T-cell (primary cell): ENCODE measurements at regions not wholly inside any gene's neighbourhood (a gene's known extent, or its start where the extent isn't known, plus 50 kb on each side); places are given as distances from the start of the nearest gene placed in this dataset.

Experiments
- ATAC-seq, 4 experiments: fragments of 200-7000 bp in 3 of 4; fragments of 150-1000 bp in 1 of 4; cut with Tn5 transposase; replicated peaks in 1 of 4; 1 replicate in 3 of 4; 2 replicates in 1 of 4; pipeline ENCODE4 v1.10.0; 2021; ENCODE audit warnings: moderate library complexity in 3 of 4, mild to moderate bottlenecking in 2 of 4, moderate number of reproducible peaks in 1 of 4
- CTCF ChIA-PET, 2 donors: fragments of 300-600 bp; sonication (Branson Sonifier 250); formaldehyde crosslinking; loops; one replicate each; lab custom pipeline; 2022; ENCODE audit warnings: antibody characterized with exemption in 2 of 2; lab: Charles Lee
- POLR2A ChIA-PET, 2 donors: fragments of 300-600 bp; sonication (Branson Sonifier 250); formaldehyde crosslinking; loops; one replicate each; lab custom pipeline; 2022; ENCODE audit warnings: antibody characterized with exemption in 2 of 2; lab: Charles Lee
- DNase-seq, 35 experiments: peaks; one replicate each; pipeline versions ENCODE4 v3.0.0 to v3.0.0-alpha.2; 2013 to 2023
- H3K27ac ChIP-seq: one replicate; pipeline ENCODE4 v1.5.1; 2013; ENCODE audit warnings: low read length
- H3K27me3 ChIP-seq, 2 experiments: replicated peaks in 1 of 2; 1 replicate in 1 of 2; 2 replicates in 1 of 2; pipeline versions ENCODE4 v1.6.1 to v1.7.0; 2013; ENCODE audit warnings: low read length in 1 of 2, mixed read lengths in 1 of 2; ENCODE audit not compliant: control insufficient read depth in 2 of 2, insufficient read depth in 2 of 2; ENCODE audit errors: extremely low read depth in 1 of 2
- H3K36me3 ChIP-seq, 2 donors: 1 replicate in 1 of 2; 2 replicates in 1 of 2; pipeline versions ENCODE4 v1.6.1 to v1.7.0; 2013; ENCODE audit warnings: low read length in 1 of 2; ENCODE audit not compliant: control insufficient read depth in 2 of 2, insufficient read depth in 1 of 2; ENCODE audit errors: extremely low read depth in 1 of 2
- H3K4me1 ChIP-seq, 2 experiments: 1 replicate in 1 of 2; 2 replicates in 1 of 2; pipeline versions ENCODE4 v1.6.1 to v1.7.0; 2013; ENCODE audit warnings: low read length in 2 of 2, mixed read lengths in 1 of 2; ENCODE audit not compliant: insufficient read depth in 2 of 2, control insufficient read depth in 1 of 2; ENCODE audit errors: extremely low read depth in 1 of 2
- H3K4me3 ChIP-seq, 2 donors: 1 replicate in 1 of 2; 2 replicates in 1 of 2; pipeline versions ENCODE4 v1.5.1 to v1.7.0; 2013; ENCODE audit warnings: mild to moderate bottlenecking in 2 of 2, low read length in 1 of 2, moderate library complexity in 1 of 2; ENCODE audit not compliant: control insufficient read depth in 1 of 2; ENCODE audit errors: extremely low read depth in 1 of 2
- H3K9me3 ChIP-seq: 2 replicates; pipeline ENCODE4 v1.7.0; 2013
- H3K27ac Mint-ChIP-seq, 2 donors: one replicate each; pipeline ENCODE4 v1.8.0; 2020 to 2021; ENCODE audit warnings: mild to moderate bottlenecking in 2 of 2, mixed read lengths in 2 of 2
- H3K27me3 Mint-ChIP-seq, 2 donors: one replicate each; pipeline ENCODE4 v1.8.0; 2021 to 2022; ENCODE audit warnings: mixed read lengths in 2 of 2
- H3K36me3 Mint-ChIP-seq: one replicate; pipeline ENCODE4 v1.8.0; 2021; ENCODE audit warnings: mixed read lengths
- H3K4me1 Mint-ChIP-seq, 3 donors: one replicate each; pipeline ENCODE4 v1.8.0; 2020 to 2022; ENCODE audit warnings: mixed read lengths in 3 of 3, mild to moderate bottlenecking in 1 of 3
- H3K4me3 Mint-ChIP-seq, 3 donors: one replicate each; pipeline ENCODE4 v1.8.0; 2020 to 2022; ENCODE audit warnings: mild to moderate bottlenecking in 3 of 3, mixed read lengths in 3 of 3, moderate library complexity in 3 of 3
- H3K9me3 Mint-ChIP-seq, 3 donors: one replicate each; pipeline ENCODE4 v1.8.0; 2020 to 2022; ENCODE audit warnings: mixed read lengths in 3 of 3
- WGBS: methylation state at CpG from one replicate; pipeline ENCODE4 v1.1.5; 2013; ENCODE audit warnings: missing lambda C conversion rate; ENCODE audit not compliant: insufficient coverage; 5-methylcytosine and 5-hydroxymethylcytosine counted together

GRCh38 chr3:79917561-79917960 is 149.8 kb upstream of the ROBO1 start:
- H3K27me3 ChIP-seq, result no peaks in the 10 kb centered on the region
- H3K27me3 Mint-ChIP-seq, result no peaks in the 10 kb centered on the region
- CTCF ChIA-PET, result no interaction called here
- peaks cover 14 to 21% (median 19%) of the 10 kb centered on the region in 3 donors for H3K9me3 Mint-ChIP-seq
- H3K4me1 Mint-ChIP-seq, result no peaks in the 10 kb centered on the region
- WGBS, result 10% methylated on average over 2 of the region's 2 CpGs
- ATAC-seq, result no peak
- no peaks in the 10 kb centered on the region for H3K36me3 ChIP-seq
- no peaks in the 10 kb centered on the region for H3K4me1 ChIP-seq
- H3K4me3 ChIP-seq, result no peak overlapping the region
- H3K27ac ChIP-seq, result no peak overlapping the region
- H3K27ac Mint-ChIP-seq, result no peak overlapping the region
- H3K36me3 Mint-ChIP-seq, result no peaks in the 10 kb centered on the region
- POLR2A ChIA-PET, result no interaction called here
- no peak overlapping the region for H3K4me3 Mint-ChIP-seq
- H3K9me3 ChIP-seq, result no peaks in the 10 kb centered on the region
- DNase-seq, result no peak

- H3K27me3 Mint-ChIP-seq, result no peaks in the 10 kb centered on the region
- WGBS, result no CpG with 5 or more reads among the region's 2 CpGs
- H3K4me3 Mint-ChIP-seq, result no peak overlapping the region
- Histone ChIP-seq H3K36me3 (no peaks in the 10 kb centered on the region), H3K27me3 (no peaks in the 10 kb centered on the region), H3K27ac (no peak overlapping the region), H3K9me3 (no peaks in the 10 kb centered on the region), H3K4me1 (no peaks in the 10 kb centered on the region), H3K4me3 (no peak overlapping the region)
- no peaks in the 10 kb centered on the region for H3K36me3 Mint-ChIP-seq
- no peak for ATAC-seq
- H3K27ac Mint-ChIP-seq, result no peak overlapping the region
- no peak for DNase-seq
- ChIA-PET CTCF (no interaction called here), POLR2A (no interaction called here)
- H3K4me1 Mint-ChIP-seq, result no peaks in the 10 kb centered on the region
- H3K9me3 Mint-ChIP-seq, result peaks cover 7 to 18% (median 16%) of the 10 kb centered on the region in 3 donors
Measured at GRCh38 chr3:79910337-79910736, 142.5 kb upstream of the ROBO1 start.

- H3K27ac Mint-ChIP-seq, result no peak overlapping the region
- ATAC-seq, result no peak
- H3K27me3 Mint-ChIP-seq, result no peaks in the 10 kb centered on the region
- Histone ChIP-seq H3K4me1 (no peaks in the 10 kb centered on the region), H3K4me3 (no peak overlapping the region), H3K27me3 (no peaks in the 10 kb centered on the region), H3K36me3 (no peaks in the 10 kb centered on the region), H3K9me3 (no peaks in the 10 kb centered on the region), H3K27ac (no peak overlapping the region)
- CTCF ChIA-PET, result no interaction called here
- POLR2A ChIA-PET, result no interaction called here
- H3K4me1 Mint-ChIP-seq, result no peaks in the 10 kb centered on the region
- no CpG with 5 or more reads among the region's 4 CpGs for WGBS
- no peaks in the 10 kb centered on the region for H3K36me3 Mint-ChIP-seq
- no peak for DNase-seq
- H3K9me3 Mint-ChIP-seq, result peaks cover 5 to 14% (median 12%) of the 10 kb centered on the region in 3 donors
- no peak overlapping the region for H3K4me3 Mint-ChIP-seq
Measured at GRCh38 chr3:79906106-79906505, 138.3 kb upstream of the ROBO1 start.

GRCh38 chr3:79902151-79902550 is 134.4 kb upstream of the ROBO1 start:
- Histone ChIP-seq H3K4me1 (no peaks in the 10 kb centered on the region), H3K27me3 (no peaks in the 10 kb centered on the region), H3K36me3 (no peaks in the 10 kb centered on the region), H3K4me3 (no peak overlapping the region), H3K9me3 (no peaks in the 10 kb centered on the region), H3K27ac (no peak overlapping the region)
- DNase-seq (no peak), ATAC-seq (no peak)
- Mint-ChIP-seq H3K27me3 (no peaks in the 10 kb centered on the region), H3K36me3 (no peaks in the 10 kb centered on the region), H3K27ac (no peak overlapping the region), H3K4me1 (no peaks in the 10 kb centered on the region), H3K9me3 (peaks cover 9 to 29% (median 17%) of the 10 kb centered on the region in 3 donors), H3K4me3 (no peak overlapping the region)
- ChIA-PET CTCF (no interaction called here), POLR2A (no interaction called here)
- WGBS, result no CpG with 5 or more reads among the region's 3 CpGs

- Mint-ChIP-seq H3K27ac (no peak overlapping the region), H3K36me3 (no peaks in the 10 kb centered on the region), H3K4me3 (no peak overlapping the region), H3K9me3 (peaks cover 15 to 22% (median 15%) of the 10 kb centered on the region in 3 donors), H3K27me3 (no peaks in the 10 kb centered on the region), H3K4me1 (no peaks in the 10 kb centered on the region)
- Histone ChIP-seq H3K27ac (no peak overlapping the region), H3K4me1 (no peaks in the 10 kb centered on the region), H3K4me3 (no peak overlapping the region), H3K36me3 (no peaks in the 10 kb centered on the region), H3K27me3 (no peaks in the 10 kb centered on the region), H3K9me3 (no peaks in the 10 kb centered on the region)
- WGBS, result no CpG with 5 or more reads among the region's 4 CpGs
- ATAC-seq (no peak), DNase-seq (no peak)
- CTCF ChIA-PET, result no interaction called here
- POLR2A ChIA-PET, result no interaction called here
Measured at GRCh38 chr3:79898907-79899306, 131.1 kb upstream of the ROBO1 start.

- H3K9me3 ChIP-seq, result no peaks in the 10 kb centered on the region
- no peaks in the 10 kb centered on the region for H3K36me3 Mint-ChIP-seq
- H3K36me3 ChIP-seq, result no peaks in the 10 kb centered on the region
- ChIA-PET POLR2A (no interaction called here), CTCF (no interaction called here)
- WGBS, result no CpG with 5 or more reads among the region's 1 CpG
- no peaks in the 10 kb centered on the region for H3K27me3 Mint-ChIP-seq
- no peaks in the 10 kb centered on the region for H3K4me1 ChIP-seq
- no peak overlapping the region for H3K27ac Mint-ChIP-seq
- no peak for DNase-seq
- peaks cover 13 to 17% (median 17%) of the 10 kb centered on the region in 3 donors for H3K9me3 Mint-ChIP-seq
- no peak overlapping the region for H3K4me3 ChIP-seq
- no peak overlapping the region for H3K27ac ChIP-seq
- H3K27me3 ChIP-seq, result no peaks in the 10 kb centered on the region
- no peak overlapping the region for H3K4me3 Mint-ChIP-seq
- H3K4me1 Mint-ChIP-seq, result no peaks in the 10 kb centered on the region
- no peak for ATAC-seq
Measured at GRCh38 chr3:79896086-79896485, 128.3 kb upstream of the ROBO1 start.

GRCh38 chr3:79887213-79887612 is 119.4 kb upstream of the ROBO1 start:
- no CpG with 5 or more reads among the region's 2 CpGs for WGBS
- H3K27ac Mint-ChIP-seq, result no peak overlapping the region
- Histone ChIP-seq H3K27me3 (no peaks in the 10 kb centered on the region), H3K4me1 (no peaks in the 10 kb centered on the region), H3K36me3 (no peaks in the 10 kb centered on the region), H3K4me3 (no peak overlapping the region), H3K9me3 (no peaks in the 10 kb centered on the region), H3K27ac (no peak overlapping the region)
- H3K9me3 Mint-ChIP-seq, result peaks cover 5 to 10% (median 7%) of the 10 kb centered on the region in 3 donors
- CTCF ChIA-PET, result no interaction called here
- H3K4me3 Mint-ChIP-seq, result no peak overlapping the region
- no peaks in the 10 kb centered on the region for H3K36me3 Mint-ChIP-seq
- POLR2A ChIA-PET, result no interaction called here
- H3K4me1 Mint-ChIP-seq, result no peaks in the 10 kb centered on the region
- H3K27me3 Mint-ChIP-seq, result no peaks in the 10 kb centered on the region
- DNase-seq, result no peak
- ATAC-seq, result no peak
